ENCODE measurements at regions not wholly inside any gene's neighbourhood (a gene's known extent, or its start where the extent isn't known, plus 50 kb on each side); places are given as distances from the start of the nearest gene placed in this dataset.

DNA sequence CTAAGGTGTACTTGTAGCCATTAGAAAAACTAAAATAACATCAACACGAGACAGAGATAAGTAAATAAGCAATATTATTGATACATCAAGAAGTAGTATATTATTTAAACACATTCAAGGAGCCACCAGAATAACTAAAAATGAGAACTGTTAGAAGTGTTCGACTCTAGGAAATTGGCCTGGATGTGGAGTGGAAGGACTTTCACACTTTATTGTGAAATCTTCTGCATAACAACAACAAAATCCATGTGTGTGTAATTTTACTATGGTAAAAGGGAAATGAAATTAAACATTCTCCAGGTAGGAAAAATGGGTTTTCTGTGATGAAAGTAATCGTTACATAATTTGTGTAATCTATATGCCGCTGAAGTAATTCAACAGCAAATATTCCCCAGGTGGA is 96.3 kb upstream of the RNF152 start:
- TF ChIP-seq, protein P1, sequence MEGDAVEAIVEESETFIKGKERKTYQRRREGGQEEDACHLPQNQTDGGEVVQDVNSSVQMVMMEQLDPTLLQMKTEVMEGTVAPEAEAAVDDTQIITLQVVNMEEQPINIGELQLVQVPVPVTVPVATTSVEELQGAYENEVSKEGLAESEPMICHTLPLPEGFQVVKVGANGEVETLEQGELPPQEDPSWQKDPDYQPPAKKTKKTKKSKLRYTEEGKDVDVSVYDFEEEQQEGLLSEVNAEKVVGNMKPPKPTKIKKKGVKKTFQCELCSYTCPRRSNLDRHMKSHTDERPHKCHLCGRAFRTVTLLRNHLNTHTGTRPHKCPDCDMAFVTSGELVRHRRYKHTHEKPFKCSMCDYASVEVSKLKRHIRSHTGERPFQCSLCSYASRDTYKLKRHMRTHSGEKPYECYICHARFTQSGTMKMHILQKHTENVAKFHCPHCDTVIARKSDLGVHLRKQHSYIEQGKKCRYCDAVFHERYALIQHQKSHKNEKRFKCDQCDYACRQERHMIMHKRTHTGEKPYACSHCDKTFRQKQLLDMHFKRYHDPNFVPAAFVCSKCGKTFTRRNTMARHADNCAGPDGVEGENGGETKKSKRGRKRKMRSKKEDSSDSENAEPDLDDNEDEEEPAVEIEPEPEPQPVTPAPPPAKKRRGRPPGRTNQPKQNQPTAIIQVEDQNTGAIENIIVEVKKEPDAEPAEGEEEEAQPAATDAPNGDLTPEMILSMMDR (IDR thresholded peaks at IDR 0.05; ENCODE audit: insufficient read depth, low read depth, low read length, missing control alignments): no peak
- DNase-seq (ENCODE audit: low read depth): no peak
- H3K4me3 ChIP-seq (ENCODE audit: low read depth, low read length): no peak overlapping the region

- no peak overlapping the region for H3K4me3 ChIP-seq (ENCODE audit: low read depth, low read length)
Measured at GRCh38 chr18:61988100-61988499, 95.3 kb upstream of the RNF152 start.

GRCh38 chr18:61985681-61986080 is 92.9 kb upstream of the RNF152 start:
- no peak overlapping the region for H3K4me3 ChIP-seq (ENCODE audit: low read depth, low read length)
- TF ChIP-seq, protein P1 (IDR thresholded peaks at IDR 0.05; ENCODE audit: insufficient read depth, low read depth, low read length, missing control alignments): no peak
- DNase-seq (ENCODE audit: low read depth): no peak

More at GRCh38 chr18:61988100-61988499, 95.3 kb upstream of the RNF152 start:
- DNase-seq (ENCODE audit: low read depth): no peak
- TF ChIP-seq, protein P1 (IDR thresholded peaks at IDR 0.05; ENCODE audit: insufficient read depth, low read depth, low read length, missing control alignments): no peak

- H3K4me3 ChIP-seq (ENCODE audit: low read depth, low read length): no peak overlapping the region
- TF ChIP-seq, protein P1 (IDR thresholded peaks at IDR 0.05; ENCODE audit: insufficient read depth, low read depth, low read length, missing control alignments): no peak
- no peak for DNase-seq (ENCODE audit: low read depth)
Measured at GRCh38 chr18:61984349-61984748, 91.5 kb upstream of the RNF152 start.

DNA sequence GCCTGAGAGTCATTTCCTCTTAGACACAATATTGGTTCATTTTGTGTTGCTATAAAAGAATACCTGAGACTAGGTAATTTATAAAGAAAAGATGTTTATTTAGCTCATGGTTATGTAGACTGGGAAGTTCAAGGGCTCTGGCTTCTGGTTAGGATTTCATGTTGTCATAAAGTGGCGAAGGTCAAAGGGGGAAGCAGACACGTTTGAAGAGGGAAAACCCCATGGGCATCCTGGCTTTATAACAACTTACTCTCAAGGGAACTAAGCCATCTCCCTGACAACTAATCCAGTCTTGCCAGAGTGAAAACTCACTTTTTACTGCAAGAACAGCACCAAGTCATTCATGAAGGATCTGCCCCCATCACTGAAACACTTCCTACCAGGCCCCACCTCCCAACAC is 89.7 kb upstream of the RNF152 start:
- peak; percentile 6 for DNase-seq (ENCODE audit: low read depth)
- TF ChIP-seq, protein P1 (IDR thresholded peaks at IDR 0.05; ENCODE audit: insufficient read depth, low read depth, low read length, missing control alignments): no peak
- H3K4me3 ChIP-seq (ENCODE audit: low read depth, low read length): no peak overlapping the region

GRCh38 chr18:61980355-61980754 is 87.5 kb upstream of the RNF152 start:
- H3K4me3 ChIP-seq (ENCODE audit: low read depth, low read length): no peak overlapping the region
- TF ChIP-seq, protein P1 (IDR thresholded peaks at IDR 0.05; ENCODE audit: insufficient read depth, low read depth, low read length, missing control alignments): no peak
- peak; percentile 33 for DNase-seq (ENCODE audit: low read depth)

DNA sequence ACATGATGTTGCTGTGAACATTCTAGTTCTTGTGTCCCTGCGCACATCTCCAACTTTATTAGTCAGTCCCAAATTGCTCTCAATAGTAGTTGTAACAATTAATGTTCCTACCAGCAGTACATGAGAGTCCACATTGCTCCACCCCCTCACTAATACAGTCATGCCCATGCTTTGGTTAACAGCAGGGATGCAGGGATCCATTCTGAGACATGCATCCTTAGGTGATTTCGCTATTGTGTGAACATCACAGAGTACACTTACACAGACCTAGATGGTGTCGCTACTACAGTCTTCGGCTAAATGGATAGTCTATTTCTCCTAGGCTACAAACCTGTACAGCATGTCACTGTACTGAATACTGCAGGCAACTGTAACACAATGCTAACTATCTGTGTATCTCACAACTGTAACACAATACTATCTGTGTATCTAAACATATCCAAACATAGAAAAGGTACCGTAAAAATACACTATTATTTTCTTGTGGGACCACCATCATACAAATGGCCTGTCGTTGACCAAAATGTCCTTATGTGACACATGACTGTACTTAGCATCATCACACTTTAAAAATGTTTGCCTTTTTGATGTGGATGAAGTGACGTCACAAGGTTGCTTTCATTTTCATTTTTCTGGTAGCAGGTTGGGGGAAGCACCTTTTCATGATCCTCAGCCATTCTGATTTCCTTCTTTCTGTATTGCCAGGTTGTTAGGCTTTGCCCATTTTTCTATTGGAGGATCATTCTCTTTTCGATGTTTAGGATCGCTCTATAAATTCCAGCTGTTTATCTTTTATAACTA is 82.9 kb upstream of the RNF152 start:
- TF ChIP-seq, protein P1 (IDR thresholded peaks at IDR 0.05; ENCODE audit: insufficient read depth, low read depth, low read length, missing control alignments): no peak
- H3K4me3 ChIP-seq (ENCODE audit: low read depth, low read length): no peak overlapping the region
- peak; percentile 45 for DNase-seq (ENCODE audit: low read depth)

Data from GM12865 (cell line).